ENCODE measurements at regions not wholly inside any gene's neighbourhood (a gene's known extent, or its start where the extent isn't known, plus 50 kb on each side); places are given as distances from the start of the nearest gene placed in this dataset.
"Not testable (repeated sequence)": the region's sequence is repeated elsewhere in the genome, so short reads cannot be mapped to it uniquely, and the experiment has no call there.

DNA sequence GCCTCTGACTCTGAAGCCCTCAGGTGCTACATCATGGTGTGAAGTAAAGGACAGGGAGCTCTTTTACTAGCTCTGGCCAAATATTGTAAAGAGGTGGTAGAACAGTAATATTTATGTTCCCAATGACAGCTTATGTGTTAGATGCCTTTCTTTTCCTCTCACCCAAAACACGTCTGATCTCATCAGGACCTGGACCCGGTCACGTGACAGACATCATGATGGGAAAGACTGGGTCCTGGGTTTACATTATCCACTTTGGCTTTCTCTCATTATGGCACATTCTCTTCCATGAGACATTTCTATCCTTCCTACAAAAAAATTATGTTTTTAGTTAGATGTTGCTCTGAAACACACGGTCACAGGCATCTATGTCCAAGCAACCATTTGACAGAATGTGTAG lies 548.7 kb upstream of the CDH7 start:
- Histone ChIP-seq H3K9me3 (ENCODE audit: control insufficient read depth, insufficient read depth, low read depth, low read length) (no peaks in the 10 kb centered on the region), H3K4me1 (ENCODE audit: control insufficient read depth, extremely low read depth, insufficient read depth, low read length) (no peaks in the 10 kb centered on the region), H3K4me3 (replicated peaks in 1 of 4; ENCODE audit: control extremely low read depth in 1 of 4, insufficient read depth in 1 of 4, low read depth in 3 of 4, low read length in 4 of 4) (no peak overlapping the region), H3K9ac (ENCODE audit: insufficient read depth, low read length) (no peak overlapping the region), H2AFZ (ENCODE audit: low read length) (no peak overlapping the region), H3K79me2 (ENCODE audit: control insufficient read depth, insufficient read depth, low read length) (no peaks in the 10 kb centered on the region), H3K4me2 (ENCODE audit: extremely low read depth, insufficient read depth, low read length) (no peak overlapping the region), H4K20me1 (ENCODE audit: control insufficient read depth, extremely low read depth, insufficient read depth, low read length) (no peaks in the 10 kb centered on the region), H3K27me3 (ENCODE audit: control insufficient read depth, insufficient read depth, low read length) (no peaks in the 10 kb centered on the region), H3K36me3 (ENCODE audit: control insufficient read depth, insufficient read depth, low read length) (no peaks in the 10 kb centered on the region), H3K27ac (ENCODE audit: insufficient read depth, low read length) (no peak overlapping the region)
- TF ChIP-seq, protein P1, sequence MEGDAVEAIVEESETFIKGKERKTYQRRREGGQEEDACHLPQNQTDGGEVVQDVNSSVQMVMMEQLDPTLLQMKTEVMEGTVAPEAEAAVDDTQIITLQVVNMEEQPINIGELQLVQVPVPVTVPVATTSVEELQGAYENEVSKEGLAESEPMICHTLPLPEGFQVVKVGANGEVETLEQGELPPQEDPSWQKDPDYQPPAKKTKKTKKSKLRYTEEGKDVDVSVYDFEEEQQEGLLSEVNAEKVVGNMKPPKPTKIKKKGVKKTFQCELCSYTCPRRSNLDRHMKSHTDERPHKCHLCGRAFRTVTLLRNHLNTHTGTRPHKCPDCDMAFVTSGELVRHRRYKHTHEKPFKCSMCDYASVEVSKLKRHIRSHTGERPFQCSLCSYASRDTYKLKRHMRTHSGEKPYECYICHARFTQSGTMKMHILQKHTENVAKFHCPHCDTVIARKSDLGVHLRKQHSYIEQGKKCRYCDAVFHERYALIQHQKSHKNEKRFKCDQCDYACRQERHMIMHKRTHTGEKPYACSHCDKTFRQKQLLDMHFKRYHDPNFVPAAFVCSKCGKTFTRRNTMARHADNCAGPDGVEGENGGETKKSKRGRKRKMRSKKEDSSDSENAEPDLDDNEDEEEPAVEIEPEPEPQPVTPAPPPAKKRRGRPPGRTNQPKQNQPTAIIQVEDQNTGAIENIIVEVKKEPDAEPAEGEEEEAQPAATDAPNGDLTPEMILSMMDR (conservative IDR thresholded peaks at IDR 0.05 in 1 of 2, IDR thresholded peaks at IDR 0.05 in 1 of 2; ENCODE audit: low read depth in 1 of 2, low read length in 2 of 2): no peak
- no peak for TF ChIP-seq EZH2 (IDR thresholded peaks at IDR 0.05; ENCODE audit: low read length, missing control alignments)
- DNase-seq (ENCODE audit: low read depth in 2 of 2): no peak

DNA sequence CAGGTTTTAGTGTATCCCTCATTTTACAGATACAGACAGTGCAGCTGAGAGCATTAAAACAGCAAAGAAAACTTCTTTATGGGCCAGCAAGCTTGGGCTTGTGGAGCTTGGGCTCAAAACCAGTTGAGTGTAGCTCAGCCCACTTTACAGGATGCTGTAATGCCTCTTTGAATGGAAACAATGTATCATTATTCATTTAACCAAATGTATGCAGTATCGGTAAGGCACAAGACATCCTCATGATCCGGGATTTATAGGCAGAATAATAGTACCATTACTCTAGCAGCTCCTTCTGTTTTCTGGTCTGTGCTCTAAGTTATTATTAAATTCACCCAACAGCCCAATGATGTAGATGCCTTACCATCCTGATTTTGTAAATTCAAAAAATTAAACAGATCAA lies 575.1 kb upstream of the CDH7 start:
- TF ChIP-seq, protein P1 (conservative IDR thresholded peaks at IDR 0.05 in 1 of 2, IDR thresholded peaks at IDR 0.05 in 1 of 2; ENCODE audit: low read depth in 1 of 2, low read length in 2 of 2): no peak
- no peak for TF ChIP-seq EZH2 (IDR thresholded peaks at IDR 0.05; ENCODE audit: low read length, missing control alignments)

DNA sequence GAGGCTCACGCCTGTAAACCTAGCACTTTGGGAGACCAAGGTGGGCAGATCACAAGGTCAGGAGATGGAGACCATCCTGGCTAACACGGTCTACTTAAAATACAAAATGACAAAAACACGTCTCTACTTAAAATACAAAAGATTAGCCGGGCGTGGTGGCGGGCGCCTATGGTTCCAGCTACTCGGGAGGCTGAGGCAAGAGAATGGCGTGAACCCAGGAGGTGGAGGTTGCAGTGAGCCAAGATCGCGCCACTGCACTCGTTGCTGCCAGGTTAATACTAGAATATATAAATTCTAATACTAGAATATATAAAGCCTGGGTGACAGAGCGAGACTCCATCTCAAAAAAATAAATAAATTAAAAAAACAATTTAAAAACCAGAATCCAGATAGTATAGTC lies 588.7 kb upstream of the CDH7 start:
- H3K27ac ChIP-seq (ENCODE audit: insufficient read depth, low read length); H3K27me3 ChIP-seq (ENCODE audit: control insufficient read depth, insufficient read depth, low read length); H3K36me3 ChIP-seq (ENCODE audit: control insufficient read depth, insufficient read depth, low read length); H3K4me3 ChIP-seq (replicated peaks in 1 of 4; ENCODE audit: control extremely low read depth in 1 of 4, insufficient read depth in 1 of 4, low read depth in 3 of 4, low read length in 4 of 4); H3K4me1 ChIP-seq (ENCODE audit: control insufficient read depth, extremely low read depth, insufficient read depth, low read length); DNase-seq (ENCODE audit: low read depth in 2 of 2); H3K9ac ChIP-seq (ENCODE audit: insufficient read depth, low read length); H3K4me2 ChIP-seq (ENCODE audit: extremely low read depth, insufficient read depth, low read length); H3K9me3 ChIP-seq (ENCODE audit: control insufficient read depth, insufficient read depth, low read depth, low read length); H3K79me2 ChIP-seq (ENCODE audit: control insufficient read depth, insufficient read depth, low read length); H2AFZ ChIP-seq (ENCODE audit: low read length); H4K20me1 ChIP-seq (ENCODE audit: control insufficient read depth, extremely low read depth, insufficient read depth, low read length): not testable (repeated sequence)

More for the DNA sequence above, 575.1 kb upstream of the CDH7 start:
- Histone ChIP-seq H3K4me3 (replicated peaks in 1 of 4; ENCODE audit: control extremely low read depth in 1 of 4, insufficient read depth in 1 of 4, low read depth in 3 of 4, low read length in 4 of 4) (no peak overlapping the region), H3K9me3 (ENCODE audit: control insufficient read depth, insufficient read depth, low read depth, low read length) (no peaks in the 10 kb centered on the region), H3K79me2 (ENCODE audit: control insufficient read depth, insufficient read depth, low read length) (no peaks in the 10 kb centered on the region), H3K27me3 (ENCODE audit: control insufficient read depth, insufficient read depth, low read length) (no peaks in the 10 kb centered on the region), H3K36me3 (ENCODE audit: control insufficient read depth, insufficient read depth, low read length) (no peaks in the 10 kb centered on the region), H2AFZ (ENCODE audit: low read length) (no peak overlapping the region), H4K20me1 (ENCODE audit: control insufficient read depth, extremely low read depth, insufficient read depth, low read length) (no peaks in the 10 kb centered on the region), H3K27ac (ENCODE audit: insufficient read depth, low read length) (no peak overlapping the region), H3K9ac (ENCODE audit: insufficient read depth, low read length) (no peak overlapping the region), H3K4me2 (ENCODE audit: extremely low read depth, insufficient read depth, low read length) (no peak overlapping the region), H3K4me1 (ENCODE audit: control insufficient read depth, extremely low read depth, insufficient read depth, low read length) (no peaks in the 10 kb centered on the region)
- no peak for DNase-seq (ENCODE audit: low read depth in 2 of 2)

All from fibroblast of lung (primary cell).